Heart left ventricle (tissue), 13 donors: ENCODE measurements at regions not wholly inside any gene's neighbourhood (a gene's known extent, or its start where the extent isn't known, plus 50 kb on each side); places are given as distances from the start of the nearest gene placed in this dataset.

Experiments
- CTCF ChIP-seq, 12 donors: fragments of 200-600 bp; sonication (generic) in 4 of 12; IDR thresholded peaks; one replicate each; pipeline versions ENCODE4 v1.5.0 to v1.8.0; 2018 to 2022; ENCODE audit warnings: antibody characterized with exemption in 12 of 12, mild to moderate bottlenecking in 5 of 12
- POLR2A ChIP-seq, 2 donors: fragments of 450-650 bp; IDR thresholded peaks; one replicate each; pipeline ENCODE4 v1.6.1; 2017; ENCODE audit warnings: antibody characterized with exemption in 2 of 2, mild to moderate bottlenecking in 2 of 2, moderate library complexity in 2 of 2
- donor health status: ischemic (EF 13 %, LVEDD 7.1; RV severe dilation, severe dysfunction).
- donor health status: DM: no; HTN: yes; CAD: no.
- donor health status: DM: no; HTN: no; CAD: no.
- donor health status: ischemic (EF 25% LVEDD 6.9; RV normal size, moderate dysfunction).
- donor health status: ischemic (EF 25% LVEDD 5.7; RV mildly dilated, moderate dysfunction).
- donor health status: ischemic (EF 35%, LVEDD 5.7; RV mildly dilated, moderate dysfunction).
- donor health status: nonischemic (EF 11% LVEDD 7.7; RV severe dilation, severe dysfunction).
- donor health status: DM: yes; HTN: yes; CAD: no.
- donor health status: PGD.
- donor health status: ischemic (EF 29% LVEDD 5.4; RV normal size, mild dysfunction).
- donor health status: nonischemic (EF 23%, LVEDD 6.1; RV moderate dilation, normal function).

- TF ChIP-seq POLR2A (IDR thresholded peaks at IDR 0.05) (no peak), CTCF (IDR thresholded peaks at IDR 0.05) (no peak)
Measured at GRCh38 chr2:15767679-15768078, 172.7 kb upstream of the MYCN start.
